Activated naive CD4-positive, alpha-beta T cell treated with anti-CD3 and anti-CD28 coated beads for 36 hours (primary cell): ENCODE measurements at regions not wholly inside any gene's neighbourhood (a gene's known extent, or its start where the extent isn't known, plus 50 kb on each side); places are given as distances from the start of the nearest gene placed in this dataset.
"Not testable (repeated sequence)": the region's sequence is repeated elsewhere in the genome, so short reads cannot be mapped to it uniquely, and the experiment has no call there.

Source experiments
- CTCF ChIA-PET: fragments of 350-600 bp; sonication (Branson Sonifier 250); formaldehyde crosslinking; loops from one replicate; lab custom pipeline; 2021; ENCODE audit warnings: antibody characterized with exemption; lab: Charles Lee
- DNase-seq: peaks from one replicate; pipeline ENCODE4 v3.0.0-alpha.2; 2020
- H3K27ac Mint-ChIP-seq: one replicate; pipeline ENCODE4 v1.8.0; 2021; ENCODE audit warnings: mild to moderate bottlenecking, mixed read lengths
- H3K27me3 Mint-ChIP-seq: one replicate; pipeline ENCODE4 v1.8.0; 2021; ENCODE audit warnings: low read depth, mixed read lengths
- H3K36me3 Mint-ChIP-seq: one replicate; pipeline ENCODE4 v1.8.0; 2021; ENCODE audit warnings: low read depth, mixed read lengths
- H3K4me1 Mint-ChIP-seq: one replicate; pipeline ENCODE4 v1.8.0; 2021; ENCODE audit warnings: low read depth, mixed read lengths
- H3K4me3 Mint-ChIP-seq: one replicate; pipeline ENCODE4 v1.8.0; 2021; ENCODE audit warnings: mild to moderate bottlenecking, moderate library complexity, mixed read lengths
- H3K9me3 Mint-ChIP-seq: one replicate; pipeline ENCODE4 v1.8.0; 2021; ENCODE audit warnings: mixed read lengths
- intact Hi-C: fragments of 100-400 bp; cut with micrococcal nuclease; formaldehyde crosslinking; loops from one replicate; pipeline ENCODE4 v1.15.1; 2023

GRCh38 chr3:176068750-176069149, 1128.5 kb downstream of the TBL1XR1 start:
- Mint-ChIP-seq H3K4me3 (no peak overlapping the region), H3K4me1 (no peaks in the 10 kb centered on the region), H3K36me3 (no peaks in the 10 kb centered on the region), H3K27ac (no peak overlapping the region), H3K27me3 (no peaks in the 10 kb centered on the region), H3K9me3 (peaks cover 3% of the 10 kb centered on the region)
- CTCF ChIA-PET = no interaction called here
- no peak for DNase-seq
- intact Hi-C loops = no loop called here

DNA sequence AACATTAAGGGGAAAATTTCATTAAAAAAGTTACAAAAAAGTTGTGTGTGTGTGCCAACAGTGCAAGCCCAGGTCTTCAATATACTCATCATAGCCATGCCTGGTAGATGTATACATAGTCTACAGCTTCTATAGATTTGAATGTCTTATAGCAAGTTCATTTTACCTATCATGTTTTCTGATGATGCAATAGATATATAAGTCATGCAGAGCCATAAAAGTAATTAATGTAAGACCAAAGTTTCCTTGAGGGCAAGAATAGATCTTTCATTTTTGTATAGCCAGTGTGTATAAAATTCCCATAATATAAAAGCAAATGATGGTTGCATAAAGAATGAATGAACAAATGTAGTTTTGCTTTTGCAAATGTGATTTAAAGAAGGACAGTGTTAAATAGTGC, 1138.4 kb downstream of the TBL1XR1 start:
- Mint-ChIP-seq H3K4me1 (no peaks in the 10 kb centered on the region), H3K27ac (no peak overlapping the region), H3K27me3 (no peaks in the 10 kb centered on the region), H3K9me3 (no peaks in the 10 kb centered on the region), H3K4me3 (no peak overlapping the region), H3K36me3 (no peaks in the 10 kb centered on the region)
- intact Hi-C loops = no loop called here
- no peak for DNase-seq
- CTCF ChIA-PET = no interaction called here

- no peak overlapping the region for H3K27ac Mint-ChIP-seq
- no peak for DNase-seq
- no peaks in the 10 kb centered on the region for H3K9me3 Mint-ChIP-seq
- no peak overlapping the region for H3K4me3 Mint-ChIP-seq
- CTCF ChIA-PET = no interaction called here
- no peaks in the 10 kb centered on the region for H3K36me3 Mint-ChIP-seq
- no peaks in the 10 kb centered on the region for H3K27me3 Mint-ChIP-seq
- no peaks in the 10 kb centered on the region for H3K4me1 Mint-ChIP-seq
- intact Hi-C loops = no loop called here
Observed at GRCh38 chr3:176055836-176056235, 1141.4 kb downstream of the TBL1XR1 start.

DNA sequence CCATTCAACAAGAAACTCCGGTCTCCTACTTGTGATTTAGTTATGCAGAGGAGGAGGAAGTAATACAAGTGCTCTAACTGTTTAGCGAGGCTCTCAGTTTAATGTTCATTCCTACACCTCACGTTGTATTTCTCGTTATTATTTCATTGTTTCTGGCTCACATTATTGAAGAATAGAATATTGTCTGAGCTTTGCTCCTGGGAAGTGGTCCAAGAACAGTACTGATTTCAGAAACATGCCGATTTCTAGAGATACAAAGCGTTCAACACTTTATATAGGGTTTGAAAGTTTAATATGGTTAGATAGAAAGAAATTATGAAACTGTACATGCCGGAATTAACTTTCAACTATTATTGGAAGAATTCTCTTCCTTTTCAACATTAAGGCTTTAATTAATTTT, 1145.5 kb downstream of the TBL1XR1 start:
- H3K4me1 Mint-ChIP-seq = no peaks in the 10 kb centered on the region
- no peak overlapping the region for H3K4me3 Mint-ChIP-seq
- no peaks in the 10 kb centered on the region for H3K9me3 Mint-ChIP-seq
- no peak overlapping the region for H3K27ac Mint-ChIP-seq
- H3K27me3 Mint-ChIP-seq = no peaks in the 10 kb centered on the region
- DNase-seq = no peak
- CTCF ChIA-PET = no interaction called here
- intact Hi-C loops = no loop called here
- H3K36me3 Mint-ChIP-seq = no peaks in the 10 kb centered on the region

DNA sequence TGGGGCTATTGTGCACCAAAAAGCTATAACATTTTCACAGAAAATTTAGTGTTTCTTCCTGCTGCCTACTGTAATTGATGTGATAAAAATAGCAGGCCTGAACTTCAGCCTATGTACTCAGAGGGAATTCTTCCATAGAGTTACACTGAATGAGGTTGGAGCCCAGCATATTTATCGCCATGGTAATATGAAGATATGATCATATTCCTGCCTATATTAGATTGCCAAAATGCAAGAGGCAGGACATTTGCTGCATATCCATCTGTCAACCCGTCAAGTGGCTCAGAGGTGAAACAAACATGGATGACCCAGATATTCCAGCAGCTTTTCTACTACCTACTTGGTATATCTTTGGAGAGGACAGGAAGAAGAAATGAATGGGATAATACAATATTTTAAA, 1150.6 kb downstream of the TBL1XR1 start:
- CTCF ChIA-PET = no interaction called here
- Mint-ChIP-seq H3K4me3 (no peak overlapping the region), H3K36me3 (no peaks in the 10 kb centered on the region), H3K27ac (no peak overlapping the region), H3K27me3 (no peaks in the 10 kb centered on the region), H3K9me3 (peaks cover 3% of the 10 kb centered on the region), H3K4me1 (no peaks in the 10 kb centered on the region)
- no peak for DNase-seq
- intact Hi-C loops = no loop called here

DNA sequence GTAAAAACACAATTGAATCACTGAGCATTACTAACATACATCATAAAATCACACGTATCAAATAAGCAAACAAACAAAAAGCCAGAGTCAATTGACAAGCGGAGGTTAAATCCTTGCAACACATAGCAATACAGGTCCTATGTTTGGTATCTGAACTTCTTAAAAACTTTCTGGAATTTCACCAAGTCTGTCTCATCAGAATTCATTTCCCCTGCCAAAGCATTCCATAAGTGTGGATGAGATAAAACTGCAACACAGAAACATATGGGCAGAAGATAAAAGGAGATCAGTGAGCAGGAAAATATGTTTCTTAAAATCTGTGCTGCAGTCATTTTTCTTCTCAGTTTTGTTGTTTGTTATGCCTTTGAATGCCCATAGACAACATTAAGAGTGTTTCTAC, 1155.5 kb downstream of the TBL1XR1 start:
- DNase-seq = no peak
- Mint-ChIP-seq H3K4me1 (no peaks in the 10 kb centered on the region), H3K27ac (no peak overlapping the region), H3K36me3 (no peaks in the 10 kb centered on the region), H3K4me3 (no peak overlapping the region), H3K9me3 (peaks cover 3% of the 10 kb centered on the region), H3K27me3 (no peaks in the 10 kb centered on the region)
- CTCF ChIA-PET = no interaction called here
- intact Hi-C loops = no loop called here

- no peaks in the 10 kb centered on the region for H3K27me3 Mint-ChIP-seq
- H3K27ac Mint-ChIP-seq = no peak overlapping the region
- no peak overlapping the region for H3K4me3 Mint-ChIP-seq
- H3K36me3 Mint-ChIP-seq = no peaks in the 10 kb centered on the region
- no peak for DNase-seq
- H3K9me3 Mint-ChIP-seq = peaks cover 3% of the 10 kb centered on the region
- intact Hi-C loops = no loop called here
- CTCF ChIA-PET = no interaction called here
- no peaks in the 10 kb centered on the region for H3K4me1 Mint-ChIP-seq
Observed at GRCh38 chr3:176041185-176041584, 1156.1 kb downstream of the TBL1XR1 start.

DNA sequence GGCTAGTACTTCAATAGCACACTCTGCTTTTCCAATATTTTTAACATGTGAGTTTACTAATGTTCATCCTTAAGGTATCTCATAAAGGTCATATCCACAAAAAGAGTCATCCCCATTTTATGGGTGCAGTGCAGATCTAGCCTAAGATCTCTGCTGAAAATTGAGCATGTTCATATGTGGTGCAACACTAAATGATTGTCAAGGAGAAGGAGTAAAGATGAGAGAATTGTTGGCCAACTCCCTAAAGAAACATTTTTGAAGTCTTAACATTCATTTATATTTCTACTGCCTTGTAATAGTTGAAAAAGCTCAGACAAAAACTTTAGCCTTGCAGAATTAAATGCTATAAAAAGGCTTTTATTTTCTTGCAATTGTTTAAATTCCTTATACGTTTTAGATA, 1159.6 kb downstream of the TBL1XR1 start:
- Mint-ChIP-seq H3K4me1 (no peaks in the 10 kb centered on the region), H3K27me3 (no peaks in the 10 kb centered on the region), H3K27ac (no peak overlapping the region), H3K4me3 (no peak overlapping the region), H3K36me3 (no peaks in the 10 kb centered on the region), H3K9me3 (peaks cover 11% of the 10 kb centered on the region)
- CTCF ChIA-PET = no interaction called here
- intact Hi-C loops = no loop called here
- no peak for DNase-seq

GRCh38 chr3:176032043-176032442, 1165.2 kb downstream of the TBL1XR1 start:
- Mint-ChIP-seq H3K4me1 (no peaks in the 10 kb centered on the region), H3K27me3 (no peaks in the 10 kb centered on the region), H3K9me3 (peaks cover 10% of the 10 kb centered on the region), H3K27ac (no peak overlapping the region), H3K36me3 (no peaks in the 10 kb centered on the region), H3K4me3 (no peak overlapping the region)
- CTCF ChIA-PET = no interaction called here
- no peak for DNase-seq
- intact Hi-C loops = no loop called here

DNA sequence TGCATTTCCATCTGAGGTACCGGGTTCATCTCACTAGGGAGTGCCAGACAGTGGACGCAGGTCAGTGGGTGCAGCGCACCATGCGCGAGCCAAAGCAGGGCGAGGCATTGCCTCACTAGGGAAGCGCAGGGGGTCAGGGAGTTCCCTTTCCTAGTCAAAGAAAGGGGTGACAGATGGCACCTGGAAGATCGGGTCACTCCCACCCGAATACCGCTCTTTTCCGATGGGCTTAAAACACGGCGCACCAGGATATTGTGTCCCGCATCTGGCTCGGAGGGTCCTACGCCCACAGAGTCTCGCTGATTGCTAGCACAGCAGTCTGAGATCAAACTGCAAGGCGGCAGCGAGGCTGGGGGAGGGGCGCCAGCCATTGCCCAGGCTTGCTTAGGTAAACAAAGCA, 1157.1 kb downstream of the NAALADL2 start:
- H3K4me3 Mint-ChIP-seq, H3K36me3 Mint-ChIP-seq, DNase-seq, H3K27me3 Mint-ChIP-seq, H3K27ac Mint-ChIP-seq, H3K4me1 Mint-ChIP-seq, intact Hi-C loops, H3K9me3 Mint-ChIP-seq, CTCF ChIA-PET: not testable (repeated sequence)

DNA sequence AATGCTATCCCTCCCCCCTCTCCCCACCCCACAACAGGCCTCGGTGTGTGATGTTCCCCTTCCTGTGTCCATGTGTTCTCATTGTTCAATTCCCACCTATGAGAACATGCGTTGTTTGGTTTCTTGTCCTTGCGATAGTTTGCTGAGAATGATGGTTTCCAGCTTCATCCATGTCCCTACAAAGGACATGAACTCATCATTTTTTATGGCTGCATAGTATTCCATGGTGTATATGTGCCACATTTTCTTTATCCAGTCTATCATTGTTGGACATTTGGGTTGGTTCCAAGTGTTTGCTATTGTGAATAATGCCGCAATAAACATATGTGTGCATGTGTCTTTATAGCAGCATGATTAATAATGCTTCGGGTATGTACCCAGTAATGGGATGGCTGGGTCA, 1156.1 kb downstream of the NAALADL2 start:
- intact Hi-C loops, H3K4me3 Mint-ChIP-seq, H3K9me3 Mint-ChIP-seq, CTCF ChIA-PET, H3K36me3 Mint-ChIP-seq, H3K4me1 Mint-ChIP-seq, H3K27me3 Mint-ChIP-seq, DNase-seq, H3K27ac Mint-ChIP-seq: not testable (repeated sequence)

DNA sequence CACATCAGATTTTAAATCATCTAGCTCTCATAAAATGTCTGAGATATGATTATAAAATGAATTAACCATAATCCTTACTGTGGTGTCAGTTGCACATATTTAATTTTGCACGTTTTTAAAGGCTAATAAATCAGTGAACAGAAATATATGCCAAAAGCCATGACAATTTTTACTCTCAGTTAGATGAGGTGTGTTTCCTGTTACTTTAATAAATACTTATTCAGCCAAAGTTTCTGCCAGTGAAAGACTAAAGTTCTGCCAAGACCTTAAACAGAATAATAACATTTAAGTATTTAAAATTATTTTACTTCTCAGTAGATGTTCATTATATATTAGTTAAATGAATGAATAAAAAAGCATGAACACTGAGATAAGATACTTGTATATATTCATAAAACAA, 1150.1 kb downstream of the NAALADL2 start:
- H3K4me3 Mint-ChIP-seq = no peak overlapping the region
- H3K36me3 Mint-ChIP-seq = no peaks in the 10 kb centered on the region
- DNase-seq = no peak
- intact Hi-C loops = no loop called here
- no peak overlapping the region for H3K27ac Mint-ChIP-seq
- CTCF ChIA-PET = no interaction called here
- peaks cover 3% of the 10 kb centered on the region for H3K9me3 Mint-ChIP-seq
- no peaks in the 10 kb centered on the region for H3K4me1 Mint-ChIP-seq
- no peaks in the 10 kb centered on the region for H3K27me3 Mint-ChIP-seq

DNA sequence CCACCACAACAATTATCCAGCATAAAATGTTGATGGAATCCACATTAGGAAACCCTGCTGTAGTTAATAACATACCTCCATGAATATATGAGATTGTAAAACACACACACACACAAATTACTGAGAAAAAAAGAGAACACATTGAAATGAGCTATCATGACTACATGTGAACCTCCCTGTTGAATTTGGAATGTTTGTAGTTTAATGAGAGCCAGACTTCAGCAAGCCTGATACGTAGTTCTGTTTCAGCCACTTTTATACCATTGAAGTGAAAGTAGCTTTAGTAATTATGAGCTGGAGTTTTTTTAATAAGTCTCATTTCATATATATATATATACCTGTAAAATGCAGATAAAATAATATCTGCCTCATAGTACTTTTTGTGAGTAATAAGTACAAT, 1146.4 kb downstream of the NAALADL2 start:
- intact Hi-C loops = no loop called here
- no peak overlapping the region for H3K4me3 Mint-ChIP-seq
- no peaks in the 10 kb centered on the region for H3K36me3 Mint-ChIP-seq
- CTCF ChIA-PET = no interaction called here
- no peaks in the 10 kb centered on the region for H3K27me3 Mint-ChIP-seq
- H3K4me1 Mint-ChIP-seq = no peaks in the 10 kb centered on the region
- no peak for DNase-seq
- H3K9me3 Mint-ChIP-seq = peaks cover 3% of the 10 kb centered on the region
- H3K27ac Mint-ChIP-seq = no peak overlapping the region

- intact Hi-C loops = no loop called here
- Mint-ChIP-seq H3K9me3 (peaks cover 9% of the 10 kb centered on the region), H3K4me1 (no peaks in the 10 kb centered on the region)
Observed at GRCh38 chr3:175989161-175989560, 1130.0 kb downstream of the NAALADL2 start.

More at GRCh38 chr3:175989161-175989560, 1130.0 kb downstream of the NAALADL2 start:
- Mint-ChIP-seq H3K4me3 (no peak overlapping the region), H3K27ac (no peak overlapping the region), H3K27me3 (no peaks in the 10 kb centered on the region), H3K36me3 (no peaks in the 10 kb centered on the region)
- DNase-seq = no peak
- CTCF ChIA-PET = no interaction called here
